Nephron progenitor cell (in vitro differentiated cells): ENCODE measurements at regions not wholly inside any gene's neighbourhood (a gene's known extent, or its start where the extent isn't known, plus 50 kb on each side); places are given as distances from the start of the nearest gene placed in this dataset.

Experiments
- DNase-seq: peaks from one replicate; pipeline ENCODE4 v3.0.0; 2021
- H3K27ac Mint-ChIP-seq: 2 replicates; pipeline ENCODE4 v1.8.0; 2021; ENCODE audit warnings: mild to moderate bottlenecking, moderate library complexity, mixed read lengths
- H3K27me3 Mint-ChIP-seq: 2 replicates; pipeline ENCODE4 v1.8.0; 2021; ENCODE audit warnings: mild to moderate bottlenecking, low read depth, mixed read lengths; ENCODE audit not compliant: poor library complexity
- H3K36me3 Mint-ChIP-seq: 2 replicates; pipeline ENCODE4 v1.8.0; 2021; ENCODE audit warnings: low read depth, mixed read lengths
- H3K4me1 Mint-ChIP-seq: 2 replicates; pipeline ENCODE4 v1.8.0; 2021; ENCODE audit warnings: mixed read lengths
- H3K4me3 Mint-ChIP-seq: 2 replicates; pipeline ENCODE4 v1.8.0; 2021; ENCODE audit warnings: mild to moderate bottlenecking, moderate library complexity, mixed read lengths
- H3K9me3 Mint-ChIP-seq: 2 replicates; pipeline ENCODE4 v1.8.0; 2021; ENCODE audit warnings: mild to moderate bottlenecking, moderate library complexity, mixed read lengths
- TF ChIP-seq, protein P1 (sequence below): fragments of 200-600 bp; sonication (generic); IDR thresholded peaks from 2 replicates; pipeline ENCODE4 v1.5.0; 2021; ENCODE audit warnings: antibody characterized with exemption

DNA sequence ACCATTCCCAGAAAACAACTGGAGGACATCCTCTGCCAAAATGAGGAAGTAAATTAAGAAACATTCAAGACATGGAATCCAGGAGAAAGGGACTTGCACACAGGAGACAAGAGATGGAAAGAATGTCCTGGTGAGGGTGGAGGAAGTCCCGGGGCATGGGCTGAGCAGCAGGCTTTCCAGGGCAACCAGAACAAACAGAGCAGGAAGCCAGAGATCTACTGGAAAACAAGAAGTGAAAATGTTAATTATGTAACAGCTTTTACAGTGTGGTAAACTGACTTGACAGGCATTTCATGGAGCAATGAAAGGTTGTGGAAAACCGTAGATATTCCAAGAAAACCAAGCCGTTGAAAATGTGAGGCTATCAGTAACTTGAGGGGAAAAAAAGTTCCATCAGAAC, 55.2 kb upstream of the ZNF746 start:
- H3K36me3 Mint-ChIP-seq = peaks cover 89% of the 10 kb centered on the region
- H3K9me3 Mint-ChIP-seq = peaks cover 38% of the 10 kb centered on the region
- no peak for DNase-seq
- H3K4me1 Mint-ChIP-seq = no peaks in the 10 kb centered on the region
- TF ChIP-seq, protein P1, sequence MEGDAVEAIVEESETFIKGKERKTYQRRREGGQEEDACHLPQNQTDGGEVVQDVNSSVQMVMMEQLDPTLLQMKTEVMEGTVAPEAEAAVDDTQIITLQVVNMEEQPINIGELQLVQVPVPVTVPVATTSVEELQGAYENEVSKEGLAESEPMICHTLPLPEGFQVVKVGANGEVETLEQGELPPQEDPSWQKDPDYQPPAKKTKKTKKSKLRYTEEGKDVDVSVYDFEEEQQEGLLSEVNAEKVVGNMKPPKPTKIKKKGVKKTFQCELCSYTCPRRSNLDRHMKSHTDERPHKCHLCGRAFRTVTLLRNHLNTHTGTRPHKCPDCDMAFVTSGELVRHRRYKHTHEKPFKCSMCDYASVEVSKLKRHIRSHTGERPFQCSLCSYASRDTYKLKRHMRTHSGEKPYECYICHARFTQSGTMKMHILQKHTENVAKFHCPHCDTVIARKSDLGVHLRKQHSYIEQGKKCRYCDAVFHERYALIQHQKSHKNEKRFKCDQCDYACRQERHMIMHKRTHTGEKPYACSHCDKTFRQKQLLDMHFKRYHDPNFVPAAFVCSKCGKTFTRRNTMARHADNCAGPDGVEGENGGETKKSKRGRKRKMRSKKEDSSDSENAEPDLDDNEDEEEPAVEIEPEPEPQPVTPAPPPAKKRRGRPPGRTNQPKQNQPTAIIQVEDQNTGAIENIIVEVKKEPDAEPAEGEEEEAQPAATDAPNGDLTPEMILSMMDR = no peak
- no peak overlapping the region for H3K27ac Mint-ChIP-seq
- no peaks in the 10 kb centered on the region for H3K27me3 Mint-ChIP-seq
- H3K4me3 Mint-ChIP-seq = no peak overlapping the region
